ENCODE measurements at regions not wholly inside any gene's neighbourhood (a gene's known extent, or its start where the extent isn't known, plus 50 kb on each side); places are given as distances from the start of the nearest gene placed in this dataset.

DNA sequence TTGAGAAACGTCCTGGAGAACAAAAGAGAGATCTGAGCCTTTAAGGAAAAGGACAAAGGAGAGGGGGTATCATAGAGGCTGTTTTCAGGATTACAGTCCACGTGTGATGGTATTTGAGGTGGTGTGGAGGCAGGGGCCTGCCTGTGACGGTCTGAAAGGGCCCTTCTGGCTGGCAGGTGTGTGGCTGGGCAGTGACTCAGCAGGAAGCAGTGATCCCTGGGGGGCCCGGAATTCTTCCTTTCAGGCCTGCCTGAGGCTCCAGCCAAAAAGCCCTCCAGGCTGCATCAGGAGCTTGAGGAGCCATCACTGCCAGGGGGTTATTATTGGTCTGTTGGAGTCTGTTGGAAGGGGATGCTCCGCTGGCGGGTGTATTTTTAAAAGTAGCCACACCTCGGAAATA lies 97.2 kb upstream of the TMEM18 start:
- H3K4me3 ChIP-seq (ENCODE audit: low read length): no peak overlapping the region
- TF ChIP-seq CTCF (IDR thresholded peaks at IDR 0.05; ENCODE audit: insufficient read depth, low read depth, low read length, missing control alignments): no peak
- DNase-seq (ENCODE audit: low read depth): no peak

DNA sequence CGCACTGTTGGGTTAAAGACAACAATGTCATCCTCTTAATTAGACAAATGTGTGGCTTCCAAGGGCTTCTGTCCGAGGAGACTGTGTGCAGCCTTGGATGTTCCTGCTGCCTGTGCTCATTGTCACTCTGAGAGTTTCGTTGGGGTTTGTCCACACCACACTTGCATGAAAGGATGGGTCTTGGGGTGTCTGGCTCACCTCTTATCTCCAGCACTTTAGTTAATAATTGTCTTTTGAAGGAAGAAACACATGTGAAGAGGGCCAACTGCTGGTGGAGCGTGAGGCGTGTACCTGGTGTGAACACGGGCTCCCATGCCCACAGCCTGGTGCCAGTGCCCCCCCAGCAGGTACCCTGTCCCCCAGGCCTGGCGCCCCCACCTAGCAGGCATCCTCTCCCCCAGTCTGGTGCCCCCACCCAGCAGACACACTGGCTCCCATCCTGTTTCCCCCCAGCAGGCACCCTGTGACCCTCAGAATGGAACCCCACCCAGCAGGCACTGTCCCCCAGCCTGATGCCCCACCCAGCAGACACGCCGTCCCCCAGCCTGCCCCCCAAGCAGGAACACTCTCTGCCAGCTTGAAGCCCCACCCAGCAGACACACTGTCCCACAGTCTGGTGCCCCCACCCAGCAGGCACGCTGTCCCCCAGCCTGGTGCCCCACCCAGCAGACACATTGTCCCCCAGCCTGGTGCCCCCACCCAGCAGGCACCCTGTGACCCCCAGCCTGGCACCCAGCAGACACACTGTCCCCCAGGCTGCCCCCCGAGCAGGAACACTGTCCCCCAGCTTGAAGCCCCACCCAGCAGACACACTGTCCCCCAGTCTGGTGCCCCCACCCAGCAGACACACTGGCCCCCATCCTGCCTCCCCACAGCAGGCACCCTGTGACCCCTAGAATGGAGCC lies 96.3 kb upstream of the TMEM18 start:
- no peak for TF ChIP-seq CTCF (IDR thresholded peaks at IDR 0.05; ENCODE audit: insufficient read depth, low read depth, low read length, missing control alignments)
- H3K4me3 ChIP-seq (ENCODE audit: low read length): no peak overlapping the region
- DNase-seq (ENCODE audit: low read depth): no peak

GRCh38 chr2:771538-771937 lies 94.3 kb upstream of the TMEM18 start:
- no peak for DNase-seq (ENCODE audit: low read depth)
- no peak for TF ChIP-seq CTCF (IDR thresholded peaks at IDR 0.05; ENCODE audit: insufficient read depth, low read depth, low read length, missing control alignments)
- no peak overlapping the region for H3K4me3 ChIP-seq (ENCODE audit: low read length)

- no peak overlapping the region for H3K4me3 ChIP-seq (ENCODE audit: low read length)
- DNase-seq (ENCODE audit: low read depth): no peak
- TF ChIP-seq CTCF (IDR thresholded peaks at IDR 0.05; ENCODE audit: insufficient read depth, low read depth, low read length, missing control alignments): no peak
Measured at GRCh38 chr2:770776-771175, 93.6 kb upstream of the TMEM18 start.

- TF ChIP-seq CTCF (IDR thresholded peaks at IDR 0.05; ENCODE audit: insufficient read depth, low read depth, low read length, missing control alignments): no peak
Measured at GRCh38 chr2:769771-770170, 92.6 kb upstream of the TMEM18 start.

DNA sequence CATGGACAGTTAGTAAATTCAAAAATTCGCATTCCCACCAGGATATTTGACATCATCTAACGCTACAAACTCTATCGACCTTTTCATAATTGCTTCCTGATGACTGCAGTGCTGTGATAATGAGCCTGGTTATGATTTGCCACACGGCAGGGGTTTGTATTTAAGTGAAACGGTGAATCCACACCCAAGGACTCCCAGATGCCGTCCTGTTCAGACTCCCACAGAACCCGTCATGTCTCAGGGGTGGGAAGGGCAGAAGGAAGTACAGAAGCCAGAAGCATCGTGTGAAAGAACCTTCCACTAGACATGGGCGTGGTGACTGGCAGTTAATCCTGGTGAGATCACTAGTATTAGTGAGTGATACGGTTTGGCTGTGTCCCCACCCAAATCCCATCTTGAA lies 91.2 kb upstream of the TMEM18 start:
- no peak for TF ChIP-seq CTCF (IDR thresholded peaks at IDR 0.05; ENCODE audit: insufficient read depth, low read depth, low read length, missing control alignments)
- no peak for DNase-seq (ENCODE audit: low read depth)
- H3K4me3 ChIP-seq (ENCODE audit: low read length): no peak overlapping the region

More at GRCh38 chr2:769771-770170, 92.6 kb upstream of the TMEM18 start:
- H3K4me3 ChIP-seq (ENCODE audit: low read length): no peak overlapping the region
- no peak for DNase-seq (ENCODE audit: low read depth)

- DNase-seq (ENCODE audit: low read depth): no peak
- no peak for TF ChIP-seq CTCF (IDR thresholded peaks at IDR 0.05; ENCODE audit: insufficient read depth, low read depth, low read length, missing control alignments)
- H3K4me3 ChIP-seq (ENCODE audit: low read length): no peak overlapping the region
Measured at GRCh38 chr2:767944-768343, 90.7 kb upstream of the TMEM18 start.

Measured in epithelial cell of esophagus (primary cell).